K562 (cell line): ENCODE measurements at regions not wholly inside any gene's neighbourhood (a gene's known extent, or its start where the extent isn't known, plus 50 kb on each side); places are given as distances from the start of the nearest gene placed in this dataset.

Experiments used
- ATAC-seq: fragments of 200-7000 bp; cut with Tn5 transposase; 3 replicates; pipeline ENCODE4 v1.9.1; 2020; ENCODE audit warnings: moderate library complexity
- BruUV-seq: library from RNA; stranded (reverse); fragments of 400-500 nt; replicated peaks from 2 replicates; lab custom pipeline; 2021; lab: Mats Ljungman, UMichigan
- CTCF ChIA-PET: fragments of 300-600 bp; formaldehyde crosslinking; extraction: SDS; loops from one replicate; lab custom pipeline; 2021; ENCODE audit warnings: low intra/inter-chr PET ratio; lab: Yijun Ruan, JAX
- POLR2A ChIA-PET: fragments of 300-600, 350-650 bp; sonication (Branson Sonifier 250); formaldehyde crosslinking; extraction: SDS; loops from one replicate; lab custom pipeline; 2021; ENCODE audit warnings: antibody characterized with exemption, inconsistent platforms; lab: Yijun Ruan, JAX
- DNase-seq, 4 experiments: peaks; one replicate each; pipeline versions ENCODE4 v3.0.0 to v3.0.0-alpha.2; 2011 to 2018; ENCODE audit warnings: low spot score in 3 of 4, mixed read lengths in 3 of 4; ENCODE audit errors: extremely low read depth in 1 of 4
- FAIRE-seq: peaks from 2 replicates; lab custom pipeline; 2011; peaks lifted over from hg19 to GRCh38; lab: Jason Lieb, UNC
- H2AFZ ChIP-seq: 2 replicates; pipeline ENCODE4 v1.6.0; 2011; ENCODE audit warnings: low read depth, low read length, control low read depth, inconsistent platforms
- H3K27ac ChIP-seq: fragments of 200-600 bp; 3 replicates; pipeline ENCODE4 v1.8.0; 2011; ENCODE audit warnings: low read depth, mild to moderate bottlenecking, control low read depth, inconsistent platforms, low read length, moderate library complexity, mixed read lengths; ENCODE audit errors: extremely low read depth
- H3K27me3 ChIP-seq, 2 experiments: fragments of 300-600 bp in 1 of 2; 2 replicates in 1 of 2; 3 replicates in 1 of 2; pipeline versions ENCODE4 v1.6.0 to v1.8.0; 2011; ENCODE audit warnings: inconsistent platforms in 2 of 2, low read length in 2 of 2, mild to moderate bottlenecking in 1 of 2, mixed read lengths in 1 of 2, moderate library complexity in 1 of 2; ENCODE audit not compliant: control insufficient read depth in 2 of 2, insufficient read depth in 2 of 2
- H3K36me3 ChIP-seq: fragments of 300-600 bp; 3 replicates; pipeline ENCODE4 v1.8.0; 2011; ENCODE audit warnings: mild to moderate bottlenecking, low read length, inconsistent platforms; ENCODE audit not compliant: control insufficient read depth, insufficient read depth
- H3K4me1 ChIP-seq, 2 experiments: fragments of 200-600 bp in 1 of 2; replicated peaks in 1 of 2; 2 replicates in 1 of 2; 3 replicates in 1 of 2; pipeline versions ENCODE4 v1.5.1 to v1.8.0; 2011; ENCODE audit warnings: inconsistent platforms in 2 of 2, low read length in 2 of 2, mild to moderate bottlenecking in 1 of 2, mixed read lengths in 1 of 2, moderate library complexity in 1 of 2; ENCODE audit not compliant: control insufficient read depth in 2 of 2, insufficient read depth in 2 of 2
- H3K4me2 ChIP-seq: 2 replicates; pipeline ENCODE4 v1.6.1; 2011; ENCODE audit warnings: low read length, control low read depth, inconsistent platforms, mixed read lengths; ENCODE audit not compliant: insufficient read depth
- H3K4me3 ChIP-seq: fragments of 200-600 bp; sonication (generic), shearing (Covaris generic); 2 replicates; pipeline ENCODE4 v1.5.1; 2016; ENCODE audit warnings: control low read depth, inconsistent platforms
- H3K79me2 ChIP-seq: fragments of 200-600 bp; 3 replicates; pipeline ENCODE4 v1.8.0; 2011; ENCODE audit warnings: low read length, inconsistent platforms; ENCODE audit not compliant: control insufficient read depth, insufficient read depth
- H3K9ac ChIP-seq, 2 experiments: 2 replicates each; pipeline versions ENCODE4 v1.6.0 to v1.6.1; 2011; ENCODE audit warnings: low read depth in 2 of 2, low read length in 2 of 2, control low read depth in 1 of 2, inconsistent platforms in 1 of 2, mild to moderate bottlenecking in 1 of 2, mixed read lengths in 1 of 2; ENCODE audit not compliant: insufficient read depth in 1 of 2
- H3K9me1 ChIP-seq: one replicate; pipeline ENCODE4 v1.6.0; 2011; ENCODE audit warnings: inconsistent platforms, mild to moderate bottlenecking, low read length, moderate library complexity; ENCODE audit not compliant: control insufficient read depth, insufficient read depth
- H3K9me3 ChIP-seq: replicated peaks from 2 replicates; pipeline ENCODE4 v1.5.1; 2011; ENCODE audit warnings: low read depth, low read length, inconsistent platforms; ENCODE audit not compliant: control insufficient read depth, insufficient read depth
- H4K20me1 ChIP-seq: replicated peaks from 2 replicates; pipeline ENCODE4 v1.6.1; 2011; ENCODE audit warnings: low read length, inconsistent platforms, mixed read lengths; ENCODE audit not compliant: control insufficient read depth, insufficient read depth
- RBFOX2 ChIP-seq: fragments of 200-400 bp; formaldehyde crosslinking; IDR thresholded peaks from 2 replicates; pipeline ENCODE4 v1.6.1; 2017; ENCODE audit warnings: low read depth, mild to moderate bottlenecking, low read length, moderate library complexity
- RUNX1 ChIP-seq: sonication (generic); IDR thresholded peaks from 2 replicates; pipeline ENCODE4 v1.6.1; 2016; ENCODE audit warnings: antibody characterized with exemption, low read depth
- TRIM24 ChIP-seq, 2 experiments: fragments of 450-650 bp; IDR thresholded peaks; 2 replicates each; pipeline ENCODE4 v1.6.1; 2016
- ZSCAN29 ChIP-seq: fragments of 450-650 bp; IDR thresholded peaks from 2 replicates; pipeline ENCODE4 v1.6.1; 2017
- WGBS: fragments of 100-300 bp; shearing (Covaris generic); methylation state at CpG from one replicate; pipeline ENCODE4 v1.1.6; 2016; ENCODE audit warnings: low coverage, mixed read lengths; ENCODE audit not compliant: insufficient coverage; ENCODE audit errors: missing lambda C conversion rate; 5-methylcytosine and 5-hydroxymethylcytosine counted together
- in situ Hi-C: fragments of 300-500 bp; cut with MboI; formaldehyde crosslinking; loops from 4 replicates; pipeline ENCODE4 v1.15.0; 2018; ENCODE audit warnings: inconsistent platforms, mixed read lengths
- intact Hi-C: fragments of 100-400 bp; cut with micrococcal nuclease; formaldehyde crosslinking; loops from 2 replicates; pipeline ENCODE4 v1.14.2; 2022
- TF ChIP-seq, protein P1 (sequence below): sonication (generic); formaldehyde crosslinking; IDR thresholded peaks from 2 replicates; pipeline ENCODE4 v1.8.0; 2022; ENCODE audit warnings: missing genetic modification reagents, mild to moderate bottlenecking, moderate library complexity, borderline replicate concordance
- TF ChIP-seq, protein P2 (sequence below): sonication (generic); formaldehyde crosslinking; IDR thresholded peaks from 2 replicates; pipeline ENCODE4 v1.4.0; 2020; ENCODE audit warnings: mild to moderate bottlenecking, missing genetic modification reagents

DNA sequence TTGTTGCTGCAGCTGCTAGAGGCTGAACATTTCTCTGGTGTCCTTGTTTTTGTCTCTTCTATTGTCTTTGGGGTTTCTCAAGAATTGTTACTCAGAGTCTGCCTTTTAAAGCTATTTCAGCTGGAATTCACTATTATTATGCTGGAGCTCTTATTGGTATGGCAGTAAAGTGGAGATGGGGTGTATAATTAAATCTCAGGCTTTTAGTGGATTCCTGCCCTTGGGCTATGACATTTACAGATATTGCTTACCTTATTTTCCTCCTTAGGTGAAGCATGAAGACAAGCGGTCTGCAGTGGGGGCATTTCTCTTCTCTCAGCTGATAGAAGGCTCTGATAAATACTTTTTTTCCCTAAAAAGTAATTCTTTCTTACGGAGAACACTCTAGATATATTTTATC is 1656.6 kb upstream of the IGFBP7 start:
- TF ChIP-seq RBFOX2, result no peak
- TF ChIP-seq TRIM24 (IDR thresholded peaks at IDR 0.05), result no peak
- TF ChIP-seq, protein P1, sequence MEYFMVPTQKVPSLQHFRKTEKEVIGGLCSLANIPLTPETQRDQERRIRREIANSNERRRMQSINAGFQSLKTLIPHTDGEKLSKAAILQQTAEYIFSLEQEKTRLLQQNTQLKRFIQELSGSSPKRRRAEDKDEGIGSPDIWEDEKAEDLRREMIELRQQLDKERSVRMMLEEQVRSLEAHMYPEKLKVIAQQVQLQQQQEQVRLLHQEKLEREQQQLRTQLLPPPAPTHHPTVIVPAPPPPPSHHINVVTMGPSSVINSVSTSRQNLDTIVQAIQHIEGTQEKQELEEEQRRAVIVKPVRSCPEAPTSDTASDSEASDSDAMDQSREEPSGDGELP (CRISPR knock-in tag), result no peak
- TF ChIP-seq ZSCAN29, result no peak
- no peak for TF ChIP-seq RUNX1
- TF ChIP-seq, protein P2, sequence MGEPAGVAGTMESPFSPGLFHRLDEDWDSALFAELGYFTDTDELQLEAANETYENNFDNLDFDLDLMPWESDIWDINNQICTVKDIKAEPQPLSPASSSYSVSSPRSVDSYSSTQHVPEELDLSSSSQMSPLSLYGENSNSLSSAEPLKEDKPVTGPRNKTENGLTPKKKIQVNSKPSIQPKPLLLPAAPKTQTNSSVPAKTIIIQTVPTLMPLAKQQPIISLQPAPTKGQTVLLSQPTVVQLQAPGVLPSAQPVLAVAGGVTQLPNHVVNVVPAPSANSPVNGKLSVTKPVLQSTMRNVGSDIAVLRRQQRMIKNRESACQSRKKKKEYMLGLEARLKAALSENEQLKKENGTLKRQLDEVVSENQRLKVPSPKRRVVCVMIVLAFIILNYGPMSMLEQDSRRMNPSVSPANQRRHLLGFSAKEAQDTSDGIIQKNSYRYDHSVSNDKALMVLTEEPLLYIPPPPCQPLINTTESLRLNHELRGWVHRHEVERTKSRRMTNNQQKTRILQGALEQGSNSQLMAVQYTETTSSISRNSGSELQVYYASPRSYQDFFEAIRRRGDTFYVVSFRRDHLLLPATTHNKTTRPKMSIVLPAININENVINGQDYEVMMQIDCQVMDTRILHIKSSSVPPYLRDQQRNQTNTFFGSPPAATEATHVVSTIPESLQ (CRISPR knock-in tag), result no peak
- TF ChIP-seq, all 486 proteins: peak for 0
- no peaks in the 10 kb centered on the region for H3K79me2 ChIP-seq
- ATAC-seq (no peak), DNase-seq (no peak), FAIRE-seq (no peak)
- BruUV-seq, result no TSS peak
- no peak overlapping the region for H3K27ac ChIP-seq
- no peaks in the 10 kb centered on the region for H3K4me1 ChIP-seq
- H3K36me3 ChIP-seq, result no peaks in the 10 kb centered on the region
- no peaks in the 10 kb centered on the region for H3K9me1 ChIP-seq
- 5% methylated on average over 2 of the region's 2 CpGs for WGBS
- H3K4me2 ChIP-seq, result no peak overlapping the region
- in situ Hi-C loops (no loop called here), intact Hi-C loops (no loop called here)
- H2AFZ ChIP-seq, result no peak overlapping the region
- CTCF ChIA-PET, result no interaction called here
- H3K9ac ChIP-seq, result no peak overlapping the region
- H3K27me3 ChIP-seq, result no peaks in the 10 kb centered on the region
- POLR2A ChIA-PET, result no interaction called here
- no peak overlapping the region for H3K4me3 ChIP-seq
- H3K9me3 ChIP-seq, result no peaks in the 10 kb centered on the region
- H4K20me1 ChIP-seq, result no peaks in the 10 kb centered on the region
